A673 (cell line): ENCODE measurements at regions not wholly inside any gene's neighbourhood (a gene's known extent, or its start where the extent isn't known, plus 50 kb on each side); places are given as distances from the start of the nearest gene placed in this dataset.

Experiments used
- EZH2 ChIP-seq: fragments of 200-600 bp; sonication (generic); IDR thresholded peaks from 2 replicates; pipeline ENCODE4 v1.6.1; 2017; ENCODE audit warnings: borderline replicate concordance, low read depth, mild to moderate bottlenecking, mixed read lengths, antibody characterized with exemption, low read length; ENCODE audit not compliant: poor library complexity, severe bottlenecking
- TF ChIP-seq, protein P1 (sequence below): fragments of 300-800, 200-600 bp; sonication (generic); conservative IDR thresholded peaks from 2 replicates; pipeline ENCODE4 v1.5.1; 2017; ENCODE audit warnings: low read depth, mild to moderate bottlenecking, antibody characterized with exemption, low read length, moderate library complexity, mixed read lengths

DNA sequence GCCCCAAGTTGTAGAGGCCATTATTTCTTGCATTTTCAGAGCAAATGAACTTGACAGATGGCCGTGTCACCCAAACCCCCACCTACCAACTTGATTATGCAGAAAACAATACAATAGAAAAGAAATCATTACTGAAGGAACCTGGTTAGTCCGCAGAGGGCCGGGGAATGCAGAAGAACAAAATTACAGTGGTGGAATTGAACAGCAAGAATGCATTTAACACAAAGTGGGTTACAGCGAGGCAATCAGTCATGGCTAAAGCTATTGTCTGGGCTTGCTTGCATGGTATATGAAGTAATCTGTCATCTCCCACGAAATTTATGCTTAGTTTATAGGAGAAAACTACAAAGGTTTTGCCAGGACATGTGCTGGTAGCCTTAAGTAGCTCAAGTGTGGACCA is 238.3 kb upstream of the IRX1 start:
- no peak for TF ChIP-seq EZH2
- TF ChIP-seq, protein P1, sequence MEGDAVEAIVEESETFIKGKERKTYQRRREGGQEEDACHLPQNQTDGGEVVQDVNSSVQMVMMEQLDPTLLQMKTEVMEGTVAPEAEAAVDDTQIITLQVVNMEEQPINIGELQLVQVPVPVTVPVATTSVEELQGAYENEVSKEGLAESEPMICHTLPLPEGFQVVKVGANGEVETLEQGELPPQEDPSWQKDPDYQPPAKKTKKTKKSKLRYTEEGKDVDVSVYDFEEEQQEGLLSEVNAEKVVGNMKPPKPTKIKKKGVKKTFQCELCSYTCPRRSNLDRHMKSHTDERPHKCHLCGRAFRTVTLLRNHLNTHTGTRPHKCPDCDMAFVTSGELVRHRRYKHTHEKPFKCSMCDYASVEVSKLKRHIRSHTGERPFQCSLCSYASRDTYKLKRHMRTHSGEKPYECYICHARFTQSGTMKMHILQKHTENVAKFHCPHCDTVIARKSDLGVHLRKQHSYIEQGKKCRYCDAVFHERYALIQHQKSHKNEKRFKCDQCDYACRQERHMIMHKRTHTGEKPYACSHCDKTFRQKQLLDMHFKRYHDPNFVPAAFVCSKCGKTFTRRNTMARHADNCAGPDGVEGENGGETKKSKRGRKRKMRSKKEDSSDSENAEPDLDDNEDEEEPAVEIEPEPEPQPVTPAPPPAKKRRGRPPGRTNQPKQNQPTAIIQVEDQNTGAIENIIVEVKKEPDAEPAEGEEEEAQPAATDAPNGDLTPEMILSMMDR = no peak
